PC-9 (cell line): ENCODE measurements at regions not wholly inside any gene's neighbourhood (a gene's known extent, or its start where the extent isn't known, plus 50 kb on each side); places are given as distances from the start of the nearest gene placed in this dataset.

ENCODE experiments used
- BruUV-seq: library from RNA; stranded (reverse); fragments of 400-500 nt; replicated peaks from 2 replicates; lab custom pipeline; 2021; lab: Mats Ljungman, UMichigan
- CTCF ChIA-PET: fragments of 300-600 bp; sonication (Branson Sonifier 250); formaldehyde crosslinking; loops from one replicate; lab custom pipeline; 2022; ENCODE audit warnings: antibody characterized with exemption; lab: Charles Lee
- POLR2A ChIA-PET: fragments of 300-600 bp; sonication (Branson Sonifier 250); formaldehyde crosslinking; loops from one replicate; lab custom pipeline; 2022; ENCODE audit warnings: antibody characterized with exemption; ENCODE audit not compliant: unreplicated experiment; lab: Charles Lee
- DNase-seq, 2 experiments: peaks; one replicate each; pipeline versions ENCODE4 v3.0.0 to v3.0.0-alpha.2; 2015 to 2022; ENCODE audit warnings: mixed read lengths in 1 of 2
- H2AFZ ChIP-seq: fragments of 200-600 bp; sonication (generic); 2 replicates; pipeline ENCODE4 v1.8.1; 2017; ENCODE audit warnings: antibody characterized with exemption
- H3F3A ChIP-seq: fragments of 200-600 bp; sonication (generic); 2 replicates; pipeline ENCODE4 v1.8.1; 2017; ENCODE audit warnings: antibody characterized with exemption, mild to moderate bottlenecking, low read depth; ENCODE audit not compliant: insufficient read depth
- H3K27ac ChIP-seq: fragments of 200-600 bp; sonication (generic); 2 replicates; pipeline ENCODE4 v1.6.1; 2016; ENCODE audit warnings: mixed run types
- H3K27me3 ChIP-seq: fragments of 200-600 bp; sonication (generic); 2 replicates; pipeline ENCODE4 v1.6.1; 2016; ENCODE audit warnings: low read depth, mixed run types; ENCODE audit not compliant: insufficient read depth
- H3K36me3 ChIP-seq: fragments of 200-600 bp; sonication (generic); 2 replicates; pipeline ENCODE4 v1.6.1; 2016; ENCODE audit warnings: low read depth, mixed run types
- H3K4me1 ChIP-seq: fragments of 200-600 bp; sonication (generic); replicated peaks from 2 replicates; pipeline ENCODE4 v1.6.1; 2016; ENCODE audit warnings: mixed run types; ENCODE audit not compliant: insufficient read depth
- H3K4me2 ChIP-seq: fragments of 200-600 bp; sonication (generic); 2 replicates; pipeline ENCODE4 v1.6.1; 2017; ENCODE audit warnings: mixed run types
- H3K4me3 ChIP-seq: fragments of 200-600 bp; sonication (generic); 2 replicates; pipeline ENCODE4 v1.6.1; 2016; ENCODE audit warnings: mixed run types
- H3K79me2 ChIP-seq: fragments of 200-600 bp; sonication (generic); 2 replicates; pipeline ENCODE4 v1.6.1; 2017; ENCODE audit warnings: low read depth, mixed run types
- H3K9me2 ChIP-seq: fragments of 200-600 bp; sonication (generic); 2 replicates; pipeline ENCODE4 v1.8.1; 2017; ENCODE audit warnings: mild to moderate bottlenecking; ENCODE audit not compliant: insufficient read depth
- H3K9me3 ChIP-seq: fragments of 200-600 bp; sonication (generic); 2 replicates; pipeline ENCODE4 v1.8.1; 2016; ENCODE audit warnings: low read depth; ENCODE audit not compliant: insufficient read depth
- H4K20me1 ChIP-seq: fragments of 200-600 bp; sonication (generic); 2 replicates; pipeline ENCODE4 v1.8.1; 2017; ENCODE audit not compliant: insufficient read depth
- EZH2 ChIP-seq: fragments of 200-600 bp; sonication (generic); IDR thresholded peaks from 2 replicates; pipeline ENCODE4 v1.8.0; 2017; ENCODE audit warnings: antibody characterized with exemption, low read depth
- intact Hi-C: fragments of 100-400 bp; cut with micrococcal nuclease; formaldehyde crosslinking; loops from one replicate; pipeline ENCODE4 v1.10.0; 2022; ENCODE audit not compliant: unreplicated experiment
- TF ChIP-seq, protein P1 (sequence below): fragments of 200-600 bp; sonication (generic); conservative IDR thresholded peaks from 2 replicates; pipeline ENCODE4 v1.6.1; 2017; ENCODE audit warnings: mixed run types, antibody characterized with exemption, mild to moderate bottlenecking, moderate library complexity

DNA sequence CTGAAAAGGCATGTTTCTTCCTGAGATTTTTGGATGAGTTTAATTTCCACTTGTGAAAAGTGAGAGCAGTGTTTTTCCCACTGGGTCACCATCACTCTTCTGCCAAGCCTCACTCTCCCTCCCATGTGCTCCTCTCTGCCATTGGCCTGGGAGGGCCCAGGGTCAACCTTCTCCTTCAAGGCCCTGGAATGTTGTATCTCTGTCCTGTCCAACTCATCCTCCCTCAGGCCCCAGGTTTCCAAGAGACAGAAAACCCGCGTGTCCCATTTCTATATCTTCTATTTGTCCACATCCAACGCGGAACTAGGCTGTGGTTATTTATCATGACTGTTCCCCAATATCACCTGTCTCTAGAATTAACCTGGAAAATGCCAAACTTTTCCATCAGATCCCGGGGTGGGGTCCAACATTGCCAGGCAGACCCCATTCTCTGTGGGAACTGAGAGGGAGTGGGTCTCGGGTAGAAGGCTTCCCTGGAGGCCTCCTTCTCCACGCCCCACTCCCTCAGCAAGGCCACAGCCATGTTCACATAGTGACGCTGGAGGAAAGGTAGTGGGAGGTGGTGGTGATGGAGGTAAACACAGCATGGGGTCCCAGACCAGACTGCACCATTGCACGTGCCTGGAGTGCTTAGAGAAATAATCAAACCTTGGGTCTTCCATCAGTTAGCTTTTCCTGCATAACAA is 173.5 kb downstream of the SCP2D1 start:
- no peak overlapping the region for H3K4me3 ChIP-seq
- no peak overlapping the region for H3K27ac ChIP-seq
- H3K9me2 ChIP-seq, result no peaks in the 10 kb centered on the region
- no peaks in the 10 kb centered on the region for H3F3A ChIP-seq
- no peaks in the 10 kb centered on the region for H4K20me1 ChIP-seq
- POLR2A ChIA-PET, result no interaction called here
- no peak overlapping the region for H3K4me2 ChIP-seq
- CTCF ChIA-PET, result no interaction called here
- intact Hi-C loops, result no loop called here
- no peaks in the 10 kb centered on the region for H3K36me3 ChIP-seq
- H3K79me2 ChIP-seq, result no peaks in the 10 kb centered on the region
- no peaks in the 10 kb centered on the region for H3K4me1 ChIP-seq
- no peak for DNase-seq
- BruUV-seq, result no TSS peak
- no peaks in the 10 kb centered on the region for H3K27me3 ChIP-seq
- H3K9me3 ChIP-seq, result no peaks in the 10 kb centered on the region
- TF ChIP-seq, protein P1, sequence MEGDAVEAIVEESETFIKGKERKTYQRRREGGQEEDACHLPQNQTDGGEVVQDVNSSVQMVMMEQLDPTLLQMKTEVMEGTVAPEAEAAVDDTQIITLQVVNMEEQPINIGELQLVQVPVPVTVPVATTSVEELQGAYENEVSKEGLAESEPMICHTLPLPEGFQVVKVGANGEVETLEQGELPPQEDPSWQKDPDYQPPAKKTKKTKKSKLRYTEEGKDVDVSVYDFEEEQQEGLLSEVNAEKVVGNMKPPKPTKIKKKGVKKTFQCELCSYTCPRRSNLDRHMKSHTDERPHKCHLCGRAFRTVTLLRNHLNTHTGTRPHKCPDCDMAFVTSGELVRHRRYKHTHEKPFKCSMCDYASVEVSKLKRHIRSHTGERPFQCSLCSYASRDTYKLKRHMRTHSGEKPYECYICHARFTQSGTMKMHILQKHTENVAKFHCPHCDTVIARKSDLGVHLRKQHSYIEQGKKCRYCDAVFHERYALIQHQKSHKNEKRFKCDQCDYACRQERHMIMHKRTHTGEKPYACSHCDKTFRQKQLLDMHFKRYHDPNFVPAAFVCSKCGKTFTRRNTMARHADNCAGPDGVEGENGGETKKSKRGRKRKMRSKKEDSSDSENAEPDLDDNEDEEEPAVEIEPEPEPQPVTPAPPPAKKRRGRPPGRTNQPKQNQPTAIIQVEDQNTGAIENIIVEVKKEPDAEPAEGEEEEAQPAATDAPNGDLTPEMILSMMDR, result no peak
- TF ChIP-seq EZH2, result no peak
- no peak overlapping the region for H2AFZ ChIP-seq

GRCh38 chr20:18987781-18988360 is 174.3 kb downstream of the SCP2D1 start:
- DNase-seq, result no peak
- Histone ChIP-seq H3K4me2 (no peak overlapping the region), H2AFZ (no peak overlapping the region), H3K9me2 (no peaks in the 10 kb centered on the region), H3K36me3 (no peaks in the 10 kb centered on the region), H3K4me3 (no peak overlapping the region), H3K79me2 (no peaks in the 10 kb centered on the region), H3K27ac (no peak overlapping the region), H3K9me3 (no peaks in the 10 kb centered on the region), H3K4me1 (no peaks in the 10 kb centered on the region), H4K20me1 (no peaks in the 10 kb centered on the region), H3K27me3 (no peaks in the 10 kb centered on the region), H3F3A (no peaks in the 10 kb centered on the region)
- POLR2A ChIA-PET, result no interaction called here
- CTCF ChIA-PET, result no interaction called here
- BruUV-seq, result no TSS peak
- TF ChIP-seq, protein P1, result no peak
- TF ChIP-seq EZH2, result no peak
- intact Hi-C loops, result no loop called here

GRCh38 chr20:18988701-18989100 is 175.1 kb downstream of the SCP2D1 start:
- Histone ChIP-seq H3K4me1 (no peaks in the 10 kb centered on the region), H3K4me2 (no peak overlapping the region), H3K4me3 (no peak overlapping the region), H3F3A (no peaks in the 10 kb centered on the region), H3K36me3 (no peaks in the 10 kb centered on the region), H3K9me3 (0 out of 2 replicates have a peak, but pooled peaks cover 5% of the 10 kb centered on the region), H3K27me3 (no peaks in the 10 kb centered on the region), H3K27ac (no peak overlapping the region), H4K20me1 (no peaks in the 10 kb centered on the region), H3K79me2 (no peaks in the 10 kb centered on the region), H3K9me2 (no peaks in the 10 kb centered on the region), H2AFZ (no peak overlapping the region)
- CTCF ChIA-PET, result no interaction called here
- DNase-seq, result no peak
- POLR2A ChIA-PET, result no interaction called here
- intact Hi-C loops, result no loop called here
- no peak for TF ChIP-seq EZH2
- TF ChIP-seq, protein P1, result no peak
- no TSS peak for BruUV-seq
